PC-3 (cell line): ENCODE measurements at regions not wholly inside any gene's neighbourhood (a gene's known extent, or its start where the extent isn't known, plus 50 kb on each side); places are given as distances from the start of the nearest gene placed in this dataset.

Experiments
- EZH2 ChIP-seq: fragments of 300-600 bp; sonication (generic); IDR thresholded peaks from one replicate; pipeline ENCODE4 v1.6.1; 2017; ENCODE audit warnings: antibody characterized with exemption, mild to moderate bottlenecking, low read length; ENCODE audit not compliant: unreplicated experiment
- EZH2phosphoT487 ChIP-seq: fragments of 300-600 bp; sonication (generic); IDR thresholded peaks from 2 replicates; pipeline ENCODE4 v1.6.1; 2018; ENCODE audit warnings: mild to moderate bottlenecking, antibody characterized with exemption, low read length, borderline replicate concordance
- TF ChIP-seq, protein P1 (sequence below): fragments of 300-600 bp; sonication (generic); conservative IDR thresholded peaks from 2 replicates; pipeline ENCODE4 v1.5.1; 2017; ENCODE audit warnings: antibody characterized with exemption, low read depth, mild to moderate bottlenecking, low read length

DNA sequence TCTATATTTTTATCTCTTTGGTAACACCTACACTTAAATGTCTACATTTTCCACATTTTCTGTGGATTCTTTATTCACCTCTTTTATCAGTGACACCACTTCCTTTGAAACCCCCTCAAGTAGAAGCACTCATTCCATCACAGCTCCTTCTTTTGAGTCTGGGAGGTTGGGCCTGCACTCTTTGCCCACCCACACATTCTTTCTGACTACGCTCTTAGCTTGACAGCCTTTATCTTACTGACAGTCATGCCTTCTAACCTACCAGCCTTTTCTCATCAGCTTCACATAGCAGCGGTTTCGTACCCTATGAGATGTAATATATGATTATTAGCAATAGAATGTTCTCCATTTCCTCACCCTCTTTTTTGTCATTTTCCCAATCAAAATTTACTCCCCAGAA lies 151.9 kb downstream of the TNFSF18 start:
- TF ChIP-seq, protein P1, sequence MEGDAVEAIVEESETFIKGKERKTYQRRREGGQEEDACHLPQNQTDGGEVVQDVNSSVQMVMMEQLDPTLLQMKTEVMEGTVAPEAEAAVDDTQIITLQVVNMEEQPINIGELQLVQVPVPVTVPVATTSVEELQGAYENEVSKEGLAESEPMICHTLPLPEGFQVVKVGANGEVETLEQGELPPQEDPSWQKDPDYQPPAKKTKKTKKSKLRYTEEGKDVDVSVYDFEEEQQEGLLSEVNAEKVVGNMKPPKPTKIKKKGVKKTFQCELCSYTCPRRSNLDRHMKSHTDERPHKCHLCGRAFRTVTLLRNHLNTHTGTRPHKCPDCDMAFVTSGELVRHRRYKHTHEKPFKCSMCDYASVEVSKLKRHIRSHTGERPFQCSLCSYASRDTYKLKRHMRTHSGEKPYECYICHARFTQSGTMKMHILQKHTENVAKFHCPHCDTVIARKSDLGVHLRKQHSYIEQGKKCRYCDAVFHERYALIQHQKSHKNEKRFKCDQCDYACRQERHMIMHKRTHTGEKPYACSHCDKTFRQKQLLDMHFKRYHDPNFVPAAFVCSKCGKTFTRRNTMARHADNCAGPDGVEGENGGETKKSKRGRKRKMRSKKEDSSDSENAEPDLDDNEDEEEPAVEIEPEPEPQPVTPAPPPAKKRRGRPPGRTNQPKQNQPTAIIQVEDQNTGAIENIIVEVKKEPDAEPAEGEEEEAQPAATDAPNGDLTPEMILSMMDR: no peak
- TF ChIP-seq EZH2 (no peak), EZH2phosphoT487 (no peak)
